ENCODE measurements at regions not wholly inside any gene's neighbourhood (a gene's known extent, or its start where the extent isn't known, plus 50 kb on each side); places are given as distances from the start of the nearest gene placed in this dataset.

DNA sequence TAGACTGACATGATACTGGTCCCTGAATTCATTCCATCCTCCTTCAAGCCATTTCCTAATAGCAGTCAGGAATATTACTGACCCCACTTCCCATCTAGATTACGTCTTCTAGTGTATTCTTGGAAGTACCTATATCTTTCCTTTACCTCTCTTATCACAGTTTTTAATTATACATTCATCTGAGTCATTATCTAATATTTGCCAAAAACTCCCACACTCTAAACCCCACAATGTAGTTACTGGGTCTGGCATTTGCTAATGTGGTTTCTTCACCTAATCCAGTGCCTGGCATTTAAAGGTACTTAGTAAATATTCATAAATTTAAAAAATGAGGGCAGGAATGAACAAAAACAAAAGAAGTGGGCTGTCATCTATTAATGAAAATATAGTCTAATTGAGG is 441.8 kb upstream of the SETBP1 start:
- ATAC-seq (ENCODE audit: insufficient read depth, low FRiP score): no peak
- Histone ChIP-seq H3K36me3 (ENCODE audit: control insufficient read depth in 4 of 4, insufficient read depth in 4 of 4, low read length in 4 of 4) (no peaks in the 10 kb centered on the region), H3K4me1 (ENCODE audit: control insufficient read depth in 5 of 5, insufficient read depth in 5 of 5, low read length in 5 of 5) (no peaks in the 10 kb centered on the region), H3K9ac (ENCODE audit: insufficient read depth in 1 of 2, low read length in 2 of 2) (no peak overlapping the region), H3K27ac (ENCODE audit: low read depth in 1 of 2, low read length in 1 of 2) (no peak overlapping the region), H3K27me3 (ENCODE audit: control insufficient read depth in 3 of 3, insufficient read depth in 3 of 3, low read length in 2 of 3) (peaks cover 0 to 17% (median 0%) of the 10 kb centered on the region in 3 donors), H3K9me3 (ENCODE audit: control insufficient read depth in 4 of 4, insufficient read depth in 3 of 4, low read length in 3 of 4) (no peaks in the 10 kb centered on the region), H3K4me3 (no peak overlapping the region)
- 91 to 93% methylated on average over 1 of the region's 1 CpG for WGBS, 2 donors
- TF ChIP-seq, protein P1, sequence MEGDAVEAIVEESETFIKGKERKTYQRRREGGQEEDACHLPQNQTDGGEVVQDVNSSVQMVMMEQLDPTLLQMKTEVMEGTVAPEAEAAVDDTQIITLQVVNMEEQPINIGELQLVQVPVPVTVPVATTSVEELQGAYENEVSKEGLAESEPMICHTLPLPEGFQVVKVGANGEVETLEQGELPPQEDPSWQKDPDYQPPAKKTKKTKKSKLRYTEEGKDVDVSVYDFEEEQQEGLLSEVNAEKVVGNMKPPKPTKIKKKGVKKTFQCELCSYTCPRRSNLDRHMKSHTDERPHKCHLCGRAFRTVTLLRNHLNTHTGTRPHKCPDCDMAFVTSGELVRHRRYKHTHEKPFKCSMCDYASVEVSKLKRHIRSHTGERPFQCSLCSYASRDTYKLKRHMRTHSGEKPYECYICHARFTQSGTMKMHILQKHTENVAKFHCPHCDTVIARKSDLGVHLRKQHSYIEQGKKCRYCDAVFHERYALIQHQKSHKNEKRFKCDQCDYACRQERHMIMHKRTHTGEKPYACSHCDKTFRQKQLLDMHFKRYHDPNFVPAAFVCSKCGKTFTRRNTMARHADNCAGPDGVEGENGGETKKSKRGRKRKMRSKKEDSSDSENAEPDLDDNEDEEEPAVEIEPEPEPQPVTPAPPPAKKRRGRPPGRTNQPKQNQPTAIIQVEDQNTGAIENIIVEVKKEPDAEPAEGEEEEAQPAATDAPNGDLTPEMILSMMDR (IDR thresholded peaks at IDR 0.05; ENCODE audit: control extremely low read depth, extremely low read depth): no peak
- no peak for DNase-seq

DNA sequence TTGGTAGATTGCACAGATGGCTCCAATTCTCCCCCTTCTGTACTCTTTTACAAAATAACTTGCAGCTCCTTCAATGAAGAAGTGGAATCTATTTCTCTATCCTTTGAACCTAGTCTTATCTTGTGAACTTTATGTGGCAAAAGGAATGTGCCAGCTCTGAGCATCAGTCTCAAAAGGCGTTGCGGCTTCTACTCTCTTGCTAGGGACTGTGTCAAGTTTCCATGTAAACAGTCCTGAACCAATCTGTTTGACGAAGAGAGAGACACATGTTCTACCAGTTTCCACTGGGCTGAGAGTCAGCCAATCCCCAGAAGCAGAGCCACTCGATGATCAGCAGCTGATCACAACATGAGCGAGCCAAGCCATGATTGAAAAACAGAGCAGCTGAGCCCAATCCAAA is 439.7 kb upstream of the SETBP1 start:
- no peak overlapping the region for H3K4me3 ChIP-seq
- DNase-seq (no peak), ATAC-seq (ENCODE audit: insufficient read depth, low FRiP score) (no peak)
- TF ChIP-seq, protein P1 (IDR thresholded peaks at IDR 0.05; ENCODE audit: control extremely low read depth, extremely low read depth): no peak
- no peaks in the 10 kb centered on the region for H3K36me3 ChIP-seq (ENCODE audit: control insufficient read depth in 4 of 4, insufficient read depth in 4 of 4, low read length in 4 of 4)
- peaks cover 0 to 14% (median 0%) of the 10 kb centered on the region in 3 donors for H3K27me3 ChIP-seq (ENCODE audit: control insufficient read depth in 3 of 3, insufficient read depth in 3 of 3, low read length in 2 of 3)
- 81 to 87% methylated on average over 5 of the region's 5 CpGs for WGBS, 2 donors
- no peak overlapping the region for H3K9ac ChIP-seq (ENCODE audit: insufficient read depth in 1 of 2, low read length in 2 of 2)
- no peaks in the 10 kb centered on the region for H3K4me1 ChIP-seq (ENCODE audit: control insufficient read depth in 5 of 5, insufficient read depth in 5 of 5, low read length in 5 of 5)
- H3K9me3 ChIP-seq (ENCODE audit: control insufficient read depth in 4 of 4, insufficient read depth in 3 of 4, low read length in 3 of 4): no peaks in the 10 kb centered on the region
- no peak overlapping the region for H3K27ac ChIP-seq (ENCODE audit: low read depth in 1 of 2, low read length in 1 of 2)

DNA sequence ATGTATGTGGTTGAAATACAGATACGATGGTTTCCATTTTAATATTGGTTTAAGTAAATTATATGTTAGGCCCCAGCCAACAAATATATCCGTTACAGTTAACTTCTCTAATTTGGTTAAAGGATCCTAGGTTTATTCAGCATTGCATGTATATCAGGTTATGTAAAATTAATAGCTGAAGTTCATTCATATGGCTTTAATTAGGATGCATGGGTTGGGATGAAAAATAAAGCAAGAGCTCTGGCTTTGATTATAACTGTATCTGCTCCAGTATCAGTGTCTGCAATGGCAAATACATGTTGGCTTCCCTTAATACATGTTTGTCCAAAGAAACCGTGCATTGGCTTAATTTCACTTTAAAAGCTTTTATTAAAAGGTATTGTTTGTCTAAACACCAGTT is 435.7 kb upstream of the SETBP1 start:
- no peaks in the 10 kb centered on the region for H3K9me3 ChIP-seq (ENCODE audit: control insufficient read depth in 4 of 4, insufficient read depth in 3 of 4, low read length in 3 of 4)
- ATAC-seq (ENCODE audit: insufficient read depth, low FRiP score) (no peak), DNase-seq (no peak)
- no peaks in the 10 kb centered on the region for H3K4me1 ChIP-seq (ENCODE audit: control insufficient read depth in 5 of 5, insufficient read depth in 5 of 5, low read length in 5 of 5)
- H3K27ac ChIP-seq (ENCODE audit: low read depth in 1 of 2, low read length in 1 of 2): no peak overlapping the region
- H3K27me3 ChIP-seq (ENCODE audit: control insufficient read depth in 3 of 3, insufficient read depth in 3 of 3, low read length in 2 of 3): peaks cover 0 to 4% (median 0%) of the 10 kb centered on the region in 3 donors
- H3K36me3 ChIP-seq (ENCODE audit: control insufficient read depth in 4 of 4, insufficient read depth in 4 of 4, low read length in 4 of 4): no peaks in the 10 kb centered on the region
- WGBS, 2 donors: 84 to 87% methylated on average over 3 of the region's 3 CpGs
- no peak overlapping the region for H3K9ac ChIP-seq (ENCODE audit: insufficient read depth in 1 of 2, low read length in 2 of 2)
- TF ChIP-seq, protein P1 (IDR thresholded peaks at IDR 0.05; ENCODE audit: control extremely low read depth, extremely low read depth): no peak
- H3K4me3 ChIP-seq: no peak overlapping the region

DNA sequence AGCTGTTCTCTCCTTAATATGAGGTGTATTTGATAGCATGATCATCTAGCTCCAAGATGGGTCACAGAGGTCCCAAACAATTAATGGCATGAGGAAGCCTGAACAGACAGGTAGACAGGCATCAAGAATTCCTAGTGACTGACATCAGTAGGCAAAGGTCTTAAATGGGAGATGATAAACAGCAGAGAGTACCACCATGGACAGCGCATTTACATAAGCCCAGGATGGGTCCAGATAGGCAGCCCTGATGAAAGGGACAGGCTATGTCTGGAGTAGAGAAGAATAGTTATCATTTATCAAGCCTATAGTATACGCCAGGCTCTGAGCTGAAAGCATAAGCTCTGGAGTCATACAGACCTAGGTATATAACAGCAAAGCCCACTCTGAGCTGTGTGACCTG is 434.7 kb upstream of the SETBP1 start:
- H3K9me3 ChIP-seq (ENCODE audit: control insufficient read depth in 4 of 4, insufficient read depth in 3 of 4, low read length in 3 of 4): no peaks in the 10 kb centered on the region
- H3K27ac ChIP-seq (ENCODE audit: low read depth in 1 of 2, low read length in 1 of 2): no peak overlapping the region
- peak in 1 of 3 donors; percentile 30 for DNase-seq
- WGBS, 2 donors: 85 to 94% methylated on average over 2 of the region's 2 CpGs
- peaks cover 0 to under 1% (median 0%) of the 10 kb centered on the region in 3 donors for H3K27me3 ChIP-seq (ENCODE audit: control insufficient read depth in 3 of 3, insufficient read depth in 3 of 3, low read length in 2 of 3)
- H3K4me3 ChIP-seq: no peak overlapping the region
- H3K9ac ChIP-seq (ENCODE audit: insufficient read depth in 1 of 2, low read length in 2 of 2): no peak overlapping the region
- TF ChIP-seq, protein P1 (IDR thresholded peaks at IDR 0.05; ENCODE audit: control extremely low read depth, extremely low read depth): no peak
- H3K36me3 ChIP-seq (ENCODE audit: control insufficient read depth in 4 of 4, insufficient read depth in 4 of 4, low read length in 4 of 4): no peaks in the 10 kb centered on the region
- no peaks in the 10 kb centered on the region for H3K4me1 ChIP-seq (ENCODE audit: control insufficient read depth in 5 of 5, insufficient read depth in 5 of 5, low read length in 5 of 5)
- ATAC-seq (ENCODE audit: insufficient read depth, low FRiP score): no peak

All from lung (tissue), 11 donors.